ENCODE measurements at regions not wholly inside any gene's neighbourhood (a gene's known extent, or its start where the extent isn't known, plus 50 kb on each side); places are given as distances from the start of the nearest gene placed in this dataset.

GRCh38 chr13:47218611-47219010 lies 321.8 kb upstream of the HTR2A start:
- no peak for TF ChIP-seq CTCF (IDR thresholded peaks at IDR 0.05)
- Histone ChIP-seq H3K9me3 (no peaks in the 10 kb centered on the region), H3K27ac (no peak overlapping the region), H3K4me1 (no peaks in the 10 kb centered on the region), H3K36me3 (ENCODE audit: insufficient read depth in 1 of 2, low read depth in 1 of 2) (no peaks in the 10 kb centered on the region), H3K4me3 (no peak overlapping the region), H3K27me3 (ENCODE audit: insufficient read depth in 3 of 3, low read length in 2 of 3) (no peaks in the 10 kb centered on the region)
- DNase-seq = no peak
- no peak for ATAC-seq
- whole genome bisulfite sequencing, 3 donors = 89 to 96% (median 89%) methylated on average over 2 of the region's 2 CpGs
- intact Hi-C loops (cut with DNase I) = no loop called here

- Histone ChIP-seq H3K36me3 (ENCODE audit: insufficient read depth in 1 of 2, low read depth in 1 of 2) (no peaks in the 10 kb centered on the region), H3K27ac (no peak overlapping the region), H3K4me1 (no peaks in the 10 kb centered on the region), H3K27me3 (ENCODE audit: insufficient read depth in 3 of 3, low read length in 2 of 3) (peaks cover 0 to 3% (median 0%) of the 10 kb centered on the region in 3 donors), H3K9me3 (no peaks in the 10 kb centered on the region), H3K4me3 (no peak overlapping the region)
- 50 to 59% (median 58%) methylated on average over 2 of the region's 2 CpGs for WGBS, 3 donors
- ATAC-seq (no peak), DNase-seq (no peak)
- TF ChIP-seq CTCF (IDR thresholded peaks at IDR 0.05) = no peak
- intact Hi-C loops (cut with DNase I) = no loop called here
Observed at GRCh38 chr13:47216176-47216822, 319.4 kb upstream of the HTR2A start.

- Histone ChIP-seq H3K27ac (no peak overlapping the region), H3K4me3 (no peak overlapping the region), H3K4me1 (no peaks in the 10 kb centered on the region), H3K27me3 (ENCODE audit: insufficient read depth in 3 of 3, low read length in 2 of 3) (peaks cover 0 to 3% (median 0%) of the 10 kb centered on the region in 3 donors), H3K36me3 (ENCODE audit: insufficient read depth in 1 of 2, low read depth in 1 of 2) (no peaks in the 10 kb centered on the region), H3K9me3 (no peaks in the 10 kb centered on the region)
- 52 to 80% (median 71%) methylated on average over 2 of the region's 2 CpGs for WGBS, 3 donors
- no peak for TF ChIP-seq CTCF (IDR thresholded peaks at IDR 0.05)
- DNase-seq (no peak), ATAC-seq (no peak)
- intact Hi-C loops (cut with DNase I) = no loop called here
Observed at GRCh38 chr13:47215736-47216135, 318.9 kb upstream of the HTR2A start.

- Histone ChIP-seq H3K9me3 (no peaks in the 10 kb centered on the region), H3K27ac (no peak overlapping the region), H3K4me1 (no peaks in the 10 kb centered on the region), H3K36me3 (ENCODE audit: insufficient read depth in 1 of 2, low read depth in 1 of 2) (no peaks in the 10 kb centered on the region), H3K27me3 (ENCODE audit: insufficient read depth in 3 of 3, low read length in 2 of 3) (peaks cover 0 to 3% (median 0%) of the 10 kb centered on the region in 3 donors), H3K4me3 (no peak overlapping the region)
- ATAC-seq (no peak), DNase-seq (no peak)
- intact Hi-C loops (cut with DNase I) = no loop called here
- no peak for TF ChIP-seq CTCF (IDR thresholded peaks at IDR 0.05)
- 63 to 73% (median 64%) methylated on average over 3 of the region's 3 CpGs for WGBS, 3 donors
Observed at GRCh38 chr13:47213047-47213446, 316.2 kb upstream of the HTR2A start.

- H3K4me1 ChIP-seq = no peaks in the 10 kb centered on the region
- 43 to 46% (median 44%) methylated on average over 5 of the region's 5 CpGs for WGBS, 3 donors
- no peak overlapping the region for H3K27ac ChIP-seq
- TF ChIP-seq CTCF (IDR thresholded peaks at IDR 0.05) = no peak
- intact Hi-C loops (cut with DNase I) = no loop called here
- H3K27me3 ChIP-seq (ENCODE audit: insufficient read depth in 3 of 3, low read length in 2 of 3) = peaks cover 0 to 3% (median 0%) of the 10 kb centered on the region in 3 donors
- no peaks in the 10 kb centered on the region for H3K36me3 ChIP-seq (ENCODE audit: insufficient read depth in 1 of 2, low read depth in 1 of 2)
- no peaks in the 10 kb centered on the region for H3K9me3 ChIP-seq
- no peak for ATAC-seq
- H3K4me3 ChIP-seq = no peak overlapping the region
- no peak for DNase-seq
Observed at GRCh38 chr13:47211106-47211505, 314.3 kb upstream of the HTR2A start.

Measured in psoas muscle (tissue), 7 donors.